GM18517 (cell line): ENCODE measurements at regions not wholly inside any gene's neighbourhood (a gene's known extent, or its start where the extent isn't known, plus 50 kb on each side); places are given as distances from the start of the nearest gene placed in this dataset.
A peak's percentile ranks its signal among the peaks of the same experiment; 100 is the strongest.
"Not testable (repeated sequence)": the region's sequence is repeated elsewhere in the genome, so short reads cannot be mapped to it uniquely, and the experiment has no call there.

Source experiments
- ATAC-seq: cut with Tn5 transposase; IDR thresholded peaks from one replicate; pipeline ENCODE4 v1.9.1; 2021; ENCODE audit warnings: mild to moderate bottlenecking, moderate library complexity; ENCODE audit not compliant: unreplicated experiment

GRCh38 chr2:190742431-190742830 lies 93.5 kb downstream of the NAB1 start:
- ATAC-seq = no peak

GRCh38 chr2:190744041-190744440 lies 95.2 kb downstream of the NAB1 start:
- ATAC-seq = no peak

GRCh38 chr2:190746971-190747761 lies 98.3 kb downstream of the NAB1 start:
- no peak for ATAC-seq

GRCh38 chr2:190748966-190749365 lies 100.1 kb downstream of the NAB1 start:
- no peak for ATAC-seq

GRCh38 chr2:190755772-190756415 lies 107.0 kb downstream of the NAB1 start:
- no peak for ATAC-seq

- ATAC-seq = no peak
Measured at GRCh38 chr2:190759749-190760213, 110.9 kb downstream of the NAB1 start.

GRCh38 chr2:190760353-190761150 lies 111.7 kb downstream of the NAB1 start:
- ATAC-seq = not testable (repeated sequence)

GRCh38 chr2:190761216-190761615 lies 112.3 kb downstream of the NAB1 start:
- ATAC-seq = not testable (repeated sequence)

- ATAC-seq = no peak
Measured at GRCh38 chr2:190762566-190762965, 113.7 kb downstream of the NAB1 start.

- ATAC-seq = no peak
Measured at GRCh38 chr2:190763100-190763499, 114.2 kb downstream of the NAB1 start.

GRCh38 chr2:190763901-190764514 lies 115.1 kb downstream of the NAB1 start:
- ATAC-seq = peak; percentile 45

GRCh38 chr2:190765386-190766173 lies 115.0 kb upstream of the GLS start:
- ATAC-seq = no peak

GRCh38 chr2:190766174-190766572 lies 114.4 kb upstream of the GLS start:
- no peak for ATAC-seq

- ATAC-seq = no peak
Measured at GRCh38 chr2:190766595-190766994, 114.0 kb upstream of the GLS start.

GRCh38 chr2:190767821-190768220 lies 112.8 kb upstream of the GLS start:
- no peak for ATAC-seq

GRCh38 chr2:190769258-190769657 lies 111.4 kb upstream of the GLS start:
- no peak for ATAC-seq

- ATAC-seq = no peak
Measured at GRCh38 chr2:190771726-190772125, 108.9 kb upstream of the GLS start.

GRCh38 chr2:190780594-190780993 lies 100.0 kb upstream of the GLS start:
- no peak for ATAC-seq

- ATAC-seq = no peak
Measured at GRCh38 chr2:190781604-190782198, 98.9 kb upstream of the GLS start.

GRCh38 chr2:190782264-190782663 lies 98.4 kb upstream of the GLS start:
- no peak for ATAC-seq
